HL-60 (cell line): ENCODE measurements at regions not wholly inside any gene's neighbourhood (a gene's known extent, or its start where the extent isn't known, plus 50 kb on each side); places are given as distances from the start of the nearest gene placed in this dataset.
A peak's percentile ranks its signal among the peaks of the same experiment; 100 is the strongest.

Source experiments
- DNase-seq, 2 experiments: peaks; one replicate each; pipeline ENCODE4 v3.0.0-alpha.2; 2010 to 2020; ENCODE audit warnings: low read depth in 1 of 2, low spot score in 1 of 2
- H3K27ac ChIP-seq: fragments of 250-450 bp; sonication (Bioruptor Pico); replicated peaks from 2 replicates; pipeline ENCODE4 v1.5.1; 2020; ENCODE audit warnings: mild to moderate bottlenecking, moderate library complexity
- H3K27me3 ChIP-seq: fragments of 250-450 bp; sonication (Bioruptor Pico); 2 replicates; pipeline ENCODE4 v1.5.1; 2021; ENCODE audit warnings: mild to moderate bottlenecking, moderate library complexity; ENCODE audit not compliant: insufficient read depth, poor library complexity, severe bottlenecking
- H3K4me3 ChIP-seq: replicated peaks from 2 replicates; pipeline ENCODE4 v1.5.1; 2011; ENCODE audit warnings: mild to moderate bottlenecking, control low read depth, low read length; ENCODE audit not compliant: insufficient read depth
- GABPA ChIP-seq: IDR thresholded peaks from 2 replicates; pipeline ENCODE4 v1.6.1; 2012; ENCODE audit warnings: low read depth
- POLR2AphosphoS5 ChIP-seq: IDR thresholded peaks from 2 replicates; pipeline ENCODE4 v1.6.1; 2012; ENCODE audit warnings: low read depth
- SPI1 ChIP-seq: IDR thresholded peaks from 2 replicates; pipeline ENCODE4 v1.6.1; 2012; ENCODE audit warnings: low read depth, mild to moderate bottlenecking, borderline replicate concordance
- TF ChIP-seq, protein P1 (sequence below): IDR thresholded peaks from one replicate; pipeline ENCODE4 v1.5.1; 2011; ENCODE audit warnings: low read length, control low read depth, inconsistent platforms; ENCODE audit not compliant: insufficient read depth
- TF ChIP-seq, protein P2 (sequence below): IDR thresholded peaks from 2 replicates; pipeline ENCODE4 v1.6.1; 2012; ENCODE audit warnings: low read depth; ENCODE audit not compliant: insufficient replicate concordance

DNA sequence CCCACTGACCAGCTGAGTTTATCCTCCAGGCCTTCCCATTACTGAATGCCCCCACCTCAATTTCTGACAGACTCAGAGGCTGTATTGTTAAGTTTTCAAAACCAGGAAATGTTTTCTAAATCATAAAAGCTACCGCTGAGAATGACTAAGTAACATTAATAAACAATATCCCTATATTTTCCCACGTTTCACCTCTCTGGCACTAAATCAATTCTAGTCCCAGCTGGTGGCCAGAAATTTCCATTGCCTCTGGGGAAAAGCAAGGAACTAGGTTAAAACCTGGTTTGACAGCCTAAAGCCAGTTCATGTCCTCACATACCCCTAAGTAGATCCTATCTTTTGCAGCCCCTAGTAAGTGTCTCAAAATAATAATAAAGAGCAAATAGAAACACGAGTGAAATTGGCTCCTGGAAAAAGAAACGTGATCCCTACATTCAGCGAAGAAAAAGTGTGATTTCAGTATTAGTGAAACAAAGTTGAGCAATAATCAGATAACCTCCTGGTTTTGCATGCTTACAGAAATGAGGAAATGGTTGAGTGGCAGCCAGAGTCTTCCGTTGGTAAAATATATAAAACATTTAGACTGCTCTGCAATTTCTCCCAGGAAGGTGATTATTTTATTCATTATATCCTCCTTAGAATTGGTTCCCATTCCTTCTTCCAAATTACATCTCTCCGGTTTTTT lies 110.9 kb downstream of the ESM1 start:
- no peak overlapping the region for H3K4me3 ChIP-seq
- TF ChIP-seq GABPA (no peak), SPI1 (peak; percentile 89)
- TF ChIP-seq, protein P1, sequence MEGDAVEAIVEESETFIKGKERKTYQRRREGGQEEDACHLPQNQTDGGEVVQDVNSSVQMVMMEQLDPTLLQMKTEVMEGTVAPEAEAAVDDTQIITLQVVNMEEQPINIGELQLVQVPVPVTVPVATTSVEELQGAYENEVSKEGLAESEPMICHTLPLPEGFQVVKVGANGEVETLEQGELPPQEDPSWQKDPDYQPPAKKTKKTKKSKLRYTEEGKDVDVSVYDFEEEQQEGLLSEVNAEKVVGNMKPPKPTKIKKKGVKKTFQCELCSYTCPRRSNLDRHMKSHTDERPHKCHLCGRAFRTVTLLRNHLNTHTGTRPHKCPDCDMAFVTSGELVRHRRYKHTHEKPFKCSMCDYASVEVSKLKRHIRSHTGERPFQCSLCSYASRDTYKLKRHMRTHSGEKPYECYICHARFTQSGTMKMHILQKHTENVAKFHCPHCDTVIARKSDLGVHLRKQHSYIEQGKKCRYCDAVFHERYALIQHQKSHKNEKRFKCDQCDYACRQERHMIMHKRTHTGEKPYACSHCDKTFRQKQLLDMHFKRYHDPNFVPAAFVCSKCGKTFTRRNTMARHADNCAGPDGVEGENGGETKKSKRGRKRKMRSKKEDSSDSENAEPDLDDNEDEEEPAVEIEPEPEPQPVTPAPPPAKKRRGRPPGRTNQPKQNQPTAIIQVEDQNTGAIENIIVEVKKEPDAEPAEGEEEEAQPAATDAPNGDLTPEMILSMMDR, result no peak
- H3K27ac ChIP-seq, result no peak overlapping the region
- DNase-seq, result peak in 1 of 2 experiments; percentile 18
- H3K27me3 ChIP-seq, result no peaks in the 10 kb centered on the region

DNA sequence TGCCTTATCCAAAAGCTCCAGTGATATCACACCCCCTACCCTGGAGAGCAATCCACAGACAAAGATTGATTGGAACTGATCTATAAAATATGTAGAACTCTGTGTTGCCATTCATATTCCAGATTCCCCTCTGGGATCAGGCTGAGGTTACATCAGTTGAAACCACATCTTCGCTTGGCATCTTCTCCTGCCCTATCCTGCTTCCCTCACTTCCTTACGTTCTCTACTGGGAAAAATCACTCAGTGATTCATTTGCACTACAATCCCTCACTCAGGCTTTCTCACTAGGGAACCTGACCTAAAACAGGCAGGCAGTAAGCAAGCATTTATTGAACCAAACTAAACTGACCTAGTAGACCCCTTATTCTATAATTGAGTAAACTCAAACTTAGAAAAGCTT lies 111.7 kb downstream of the ESM1 start:
- DNase-seq, result no peak
- TF ChIP-seq POLR2AphosphoS5, result no peak
- TF ChIP-seq GABPA, result no peak
- TF ChIP-seq, protein P2, sequence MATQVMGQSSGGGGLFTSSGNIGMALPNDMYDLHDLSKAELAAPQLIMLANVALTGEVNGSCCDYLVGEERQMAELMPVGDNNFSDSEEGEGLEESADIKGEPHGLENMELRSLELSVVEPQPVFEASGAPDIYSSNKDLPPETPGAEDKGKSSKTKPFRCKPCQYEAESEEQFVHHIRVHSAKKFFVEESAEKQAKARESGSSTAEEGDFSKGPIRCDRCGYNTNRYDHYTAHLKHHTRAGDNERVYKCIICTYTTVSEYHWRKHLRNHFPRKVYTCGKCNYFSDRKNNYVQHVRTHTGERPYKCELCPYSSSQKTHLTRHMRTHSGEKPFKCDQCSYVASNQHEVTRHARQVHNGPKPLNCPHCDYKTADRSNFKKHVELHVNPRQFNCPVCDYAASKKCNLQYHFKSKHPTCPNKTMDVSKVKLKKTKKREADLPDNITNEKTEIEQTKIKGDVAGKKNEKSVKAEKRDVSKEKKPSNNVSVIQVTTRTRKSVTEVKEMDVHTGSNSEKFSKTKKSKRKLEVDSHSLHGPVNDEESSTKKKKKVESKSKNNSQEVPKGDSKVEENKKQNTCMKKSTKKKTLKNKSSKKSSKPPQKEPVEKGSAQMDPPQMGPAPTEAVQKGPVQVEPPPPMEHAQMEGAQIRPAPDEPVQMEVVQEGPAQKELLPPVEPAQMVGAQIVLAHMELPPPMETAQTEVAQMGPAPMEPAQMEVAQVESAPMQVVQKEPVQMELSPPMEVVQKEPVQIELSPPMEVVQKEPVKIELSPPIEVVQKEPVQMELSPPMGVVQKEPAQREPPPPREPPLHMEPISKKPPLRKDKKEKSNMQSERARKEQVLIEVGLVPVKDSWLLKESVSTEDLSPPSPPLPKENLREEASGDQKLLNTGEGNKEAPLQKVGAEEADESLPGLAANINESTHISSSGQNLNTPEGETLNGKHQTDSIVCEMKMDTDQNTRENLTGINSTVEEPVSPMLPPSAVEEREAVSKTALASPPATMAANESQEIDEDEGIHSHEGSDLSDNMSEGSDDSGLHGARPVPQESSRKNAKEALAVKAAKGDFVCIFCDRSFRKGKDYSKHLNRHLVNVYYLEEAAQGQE, result no peak
- TF ChIP-seq, protein P1, result no peak
- TF ChIP-seq SPI1, result no peak
- Histone ChIP-seq H3K4me3 (no peak overlapping the region), H3K27me3 (no peaks in the 10 kb centered on the region), H3K27ac (no peak overlapping the region)

DNA sequence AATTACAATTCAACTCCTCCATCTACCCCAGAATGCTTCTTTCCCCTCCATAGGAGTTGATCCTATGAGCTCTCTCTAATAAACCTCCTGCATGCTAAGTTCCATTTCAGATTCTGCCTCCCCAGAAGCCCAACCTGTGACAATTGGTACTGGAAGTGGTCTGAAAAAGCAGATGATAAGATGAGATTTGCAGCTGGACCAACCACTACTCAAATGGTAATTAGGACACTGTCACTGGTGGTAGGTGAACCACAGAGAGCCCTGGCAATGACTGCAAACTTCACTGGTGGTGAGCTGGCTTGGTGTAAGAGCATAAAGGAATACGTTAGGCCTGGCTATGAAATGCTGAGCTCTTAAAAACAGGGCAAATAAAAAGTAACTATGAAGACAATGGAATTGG lies 112.6 kb downstream of the ESM1 start:
- DNase-seq, result no peak
- H3K27ac ChIP-seq, result no peak overlapping the region
- H3K4me3 ChIP-seq, result no peak overlapping the region
- TF ChIP-seq GABPA, result no peak
- TF ChIP-seq POLR2AphosphoS5, result no peak
- TF ChIP-seq, protein P1, result no peak
- TF ChIP-seq SPI1, result no peak
- TF ChIP-seq, protein P2, result no peak
- no peaks in the 10 kb centered on the region for H3K27me3 ChIP-seq

DNA sequence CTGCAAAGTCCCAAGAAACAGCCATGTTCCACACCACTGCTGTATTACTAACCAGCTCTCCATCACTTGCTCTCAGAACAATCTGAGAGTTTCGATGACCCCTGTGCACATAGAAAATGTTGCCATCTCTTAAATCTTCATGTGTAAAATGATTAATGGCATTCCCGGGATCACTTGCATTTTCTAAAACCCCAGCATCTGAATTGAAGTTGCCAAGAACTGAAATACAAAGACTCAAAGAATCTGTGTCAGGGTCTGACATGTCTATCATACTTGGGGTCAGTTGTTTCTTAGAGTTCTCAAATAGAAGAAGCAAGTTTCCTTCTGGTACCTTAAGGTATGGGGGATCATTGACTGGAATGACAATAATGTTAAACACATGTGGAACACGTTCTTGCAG lies 115.1 kb downstream of the ESM1 start:
- no peak overlapping the region for H3K4me3 ChIP-seq
- no peak overlapping the region for H3K27ac ChIP-seq
- no peak for DNase-seq
- TF ChIP-seq, protein P2, result no peak
- TF ChIP-seq, protein P1, result no peak
- TF ChIP-seq GABPA, result no peak
- H3K27me3 ChIP-seq, result no peaks in the 10 kb centered on the region
